Tibial artery (tissue), 4 donors: ENCODE measurements at regions not wholly inside any gene's neighbourhood (a gene's known extent, or its start where the extent isn't known, plus 50 kb on each side); places are given as distances from the start of the nearest gene placed in this dataset.

ENCODE experiments used
- DNase-seq, 2 donors: peaks; one replicate each; pipeline ENCODE4 v3.0.0-alpha.2; 2019
- H3K27ac ChIP-seq, 2 donors: fragments of 200-600 bp; sonication (generic) in 1 of 2; 1 replicate in 1 of 2; 2 replicates in 1 of 2; pipeline ENCODE4 v1.5.1; 2018 to 2019; ENCODE audit warnings: mild to moderate bottlenecking in 1 of 2
- H3K27me3 ChIP-seq, 2 donors: fragments of 200-600 bp; sonication (generic) in 1 of 2; one replicate each; pipeline versions ENCODE4 v1.5.1 to v1.6.0; 2016 to 2019
- H3K36me3 ChIP-seq, 3 donors: fragments of 200-600 bp; sonication (generic) in 2 of 3; one replicate each; pipeline ENCODE4 v1.5.1; 2016 to 2019; ENCODE audit warnings: mild to moderate bottlenecking in 2 of 3
- H3K4me1 ChIP-seq, 4 donors: fragments of 200-600 bp; sonication (generic) in 2 of 4; 1 replicate in 3 of 4; 2 replicates in 1 of 4; pipeline ENCODE4 v1.5.1; 2016 to 2019
- H3K4me3 ChIP-seq, 2 donors: fragments of 200-600 bp; sonication (generic) in 1 of 2; 1 replicate in 1 of 2; 2 replicates in 1 of 2; pipeline ENCODE4 v1.5.1; 2018 to 2019; ENCODE audit warnings: mild to moderate bottlenecking in 2 of 2
- H3K9me3 ChIP-seq, 3 donors: fragments of 200-600 bp; sonication (generic) in 1 of 3; one replicate each; pipeline ENCODE4 v1.5.1; 2016 to 2019
- intact Hi-C: fragments of 100-400 bp; cut with DNase I; formaldehyde crosslinking; loops from one replicate; pipeline ENCODE4 v1.15.0; 2023; ENCODE audit warnings: low total_unique reads
- TF ChIP-seq, protein P1 (sequence below), 2 experiments: fragments of 200-600 bp in 1 of 2; fragments of 450-650 bp in 1 of 2; IDR thresholded peaks; one replicate each; pipeline ENCODE4 v1.5.1; 2017 to 2019; ENCODE audit warnings: antibody characterized with exemption in 2 of 2, mild to moderate bottlenecking in 1 of 2, moderate library complexity in 1 of 2

DNA sequence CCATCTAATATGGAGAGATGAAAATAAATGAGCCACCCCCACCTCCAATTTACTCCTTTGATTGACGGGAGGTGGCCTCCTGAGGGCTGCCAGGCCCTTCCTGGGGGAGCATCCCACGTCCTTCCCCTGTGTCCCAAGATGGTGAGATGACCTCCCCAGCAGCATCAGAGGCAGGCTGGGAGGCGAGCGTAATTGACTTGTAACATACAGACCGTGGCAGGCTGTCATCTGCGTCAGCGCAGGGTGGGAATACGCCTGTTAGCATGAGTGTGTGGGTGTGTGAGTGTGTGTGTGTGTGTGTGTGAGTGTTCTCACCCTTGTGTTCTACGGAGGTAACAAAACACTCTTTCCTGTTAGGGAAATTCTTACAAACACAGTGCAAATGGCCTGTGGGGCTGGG, 156.9 kb upstream of the CIBAR2 start:
- no peak overlapping the region for H3K27ac ChIP-seq
- H3K9me3 ChIP-seq = no peaks in the 10 kb centered on the region
- no peaks in the 10 kb centered on the region for H3K27me3 ChIP-seq
- no peaks in the 10 kb centered on the region for H3K4me1 ChIP-seq
- no peak for DNase-seq
- H3K36me3 ChIP-seq = no peaks in the 10 kb centered on the region
- TF ChIP-seq, protein P1, sequence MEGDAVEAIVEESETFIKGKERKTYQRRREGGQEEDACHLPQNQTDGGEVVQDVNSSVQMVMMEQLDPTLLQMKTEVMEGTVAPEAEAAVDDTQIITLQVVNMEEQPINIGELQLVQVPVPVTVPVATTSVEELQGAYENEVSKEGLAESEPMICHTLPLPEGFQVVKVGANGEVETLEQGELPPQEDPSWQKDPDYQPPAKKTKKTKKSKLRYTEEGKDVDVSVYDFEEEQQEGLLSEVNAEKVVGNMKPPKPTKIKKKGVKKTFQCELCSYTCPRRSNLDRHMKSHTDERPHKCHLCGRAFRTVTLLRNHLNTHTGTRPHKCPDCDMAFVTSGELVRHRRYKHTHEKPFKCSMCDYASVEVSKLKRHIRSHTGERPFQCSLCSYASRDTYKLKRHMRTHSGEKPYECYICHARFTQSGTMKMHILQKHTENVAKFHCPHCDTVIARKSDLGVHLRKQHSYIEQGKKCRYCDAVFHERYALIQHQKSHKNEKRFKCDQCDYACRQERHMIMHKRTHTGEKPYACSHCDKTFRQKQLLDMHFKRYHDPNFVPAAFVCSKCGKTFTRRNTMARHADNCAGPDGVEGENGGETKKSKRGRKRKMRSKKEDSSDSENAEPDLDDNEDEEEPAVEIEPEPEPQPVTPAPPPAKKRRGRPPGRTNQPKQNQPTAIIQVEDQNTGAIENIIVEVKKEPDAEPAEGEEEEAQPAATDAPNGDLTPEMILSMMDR (IDR thresholded peaks at IDR 0.05) = no peak
- intact Hi-C loops = no loop called here
- H3K4me3 ChIP-seq = no peak overlapping the region

GRCh38 chr16:85270374-85270773, 158.1 kb upstream of the CIBAR2 start:
- Histone ChIP-seq H3K9me3 (no peaks in the 10 kb centered on the region), H3K4me1 (no peaks in the 10 kb centered on the region), H3K27ac (no peak overlapping the region), H3K27me3 (peaks cover 0 to 6% of the 10 kb centered on the region in 2 donors), H3K36me3 (no peaks in the 10 kb centered on the region), H3K4me3 (no peak overlapping the region)
- TF ChIP-seq, protein P1 (IDR thresholded peaks at IDR 0.05) = no peak
- intact Hi-C loops = loop anchor here (5.0 kb wide), 1 partner anchor 447 kb away; no protein-coding TSS in a partner anchor
- no peak for DNase-seq

GRCh38 chr16:85271198-85271597, 158.9 kb upstream of the CIBAR2 start:
- Histone ChIP-seq H3K27ac (no peak overlapping the region), H3K4me3 (no peak overlapping the region), H3K27me3 (peaks cover 0 to 8% of the 10 kb centered on the region in 2 donors), H3K9me3 (no peaks in the 10 kb centered on the region), H3K36me3 (no peaks in the 10 kb centered on the region), H3K4me1 (peaks cover 0 to 5% (median 0%) of the 10 kb centered on the region in 4 donors)
- intact Hi-C loops = loop anchor here (5.0 kb wide), 1 partner anchor 446 kb away; no protein-coding TSS in a partner anchor
- TF ChIP-seq, protein P1 (IDR thresholded peaks at IDR 0.05) = no peak
- no peak for DNase-seq

DNA sequence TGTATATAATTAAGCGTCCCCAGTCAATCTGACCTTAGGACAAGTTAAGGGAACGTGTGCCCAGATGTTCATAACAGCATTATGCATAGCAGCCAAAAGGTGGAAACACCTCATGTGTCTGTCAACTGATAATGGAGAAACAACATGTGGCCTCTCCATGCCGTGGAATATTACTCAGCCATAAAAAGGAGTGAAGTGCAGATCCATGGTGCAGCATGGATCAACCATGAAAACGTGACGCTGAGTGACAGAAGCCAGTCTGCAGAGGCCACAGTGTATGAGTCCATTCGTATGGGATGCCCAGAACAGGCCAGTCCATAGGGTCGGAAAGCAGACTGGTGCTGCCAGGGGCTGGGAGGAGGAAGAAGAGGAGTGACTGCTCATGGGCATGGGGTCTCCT, 161.0 kb upstream of the CIBAR2 start:
- Histone ChIP-seq H3K27ac (no peak overlapping the region), H3K4me1 (peaks cover 0 to 5% (median 0%) of the 10 kb centered on the region in 4 donors), H3K9me3 (no peaks in the 10 kb centered on the region), H3K36me3 (no peaks in the 10 kb centered on the region), H3K4me3 (no peak overlapping the region), H3K27me3 (peaks cover 0 to 8% of the 10 kb centered on the region in 2 donors)
- no peak for DNase-seq
- TF ChIP-seq, protein P1 (IDR thresholded peaks at IDR 0.05) = no peak
- intact Hi-C loops = loop anchor here (5.0 kb wide), 1 partner anchor 444 kb away; no protein-coding TSS in a partner anchor

DNA sequence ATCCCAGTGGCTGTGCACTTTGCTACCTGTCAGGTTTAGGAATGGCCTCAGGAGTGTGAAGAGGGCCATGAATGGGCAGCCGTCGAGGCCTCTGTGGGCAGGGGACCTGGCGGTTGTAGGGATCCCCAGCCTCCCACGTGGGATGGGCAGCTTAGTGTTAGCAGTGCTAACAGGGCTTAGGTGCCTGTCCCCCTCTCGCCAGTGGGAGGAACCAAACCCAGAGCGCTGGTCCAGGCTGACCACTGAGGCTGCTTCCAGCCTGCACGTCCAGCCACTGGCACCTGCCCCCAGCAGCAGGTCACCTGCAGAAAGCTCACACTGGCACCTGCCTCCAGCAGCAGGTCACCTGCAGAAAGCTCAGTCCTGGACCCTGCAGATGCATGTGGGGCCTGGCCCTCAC, 162.2 kb upstream of the CIBAR2 start:
- intact Hi-C loops = loop anchor here (5.0 kb wide), 1 partner anchor 443 kb away; no protein-coding TSS in a partner anchor
- no peak overlapping the region for H3K4me3 ChIP-seq
- peaks cover 0 to 8% of the 10 kb centered on the region in 2 donors for H3K27me3 ChIP-seq
- DNase-seq = no peak
- TF ChIP-seq, protein P1 (IDR thresholded peaks at IDR 0.05) = no peak
- H3K36me3 ChIP-seq = no peaks in the 10 kb centered on the region
- no peak overlapping the region for H3K27ac ChIP-seq
- H3K9me3 ChIP-seq = no peaks in the 10 kb centered on the region
- H3K4me1 ChIP-seq = peaks cover 0 to 5% (median 0%) of the 10 kb centered on the region in 4 donors

DNA sequence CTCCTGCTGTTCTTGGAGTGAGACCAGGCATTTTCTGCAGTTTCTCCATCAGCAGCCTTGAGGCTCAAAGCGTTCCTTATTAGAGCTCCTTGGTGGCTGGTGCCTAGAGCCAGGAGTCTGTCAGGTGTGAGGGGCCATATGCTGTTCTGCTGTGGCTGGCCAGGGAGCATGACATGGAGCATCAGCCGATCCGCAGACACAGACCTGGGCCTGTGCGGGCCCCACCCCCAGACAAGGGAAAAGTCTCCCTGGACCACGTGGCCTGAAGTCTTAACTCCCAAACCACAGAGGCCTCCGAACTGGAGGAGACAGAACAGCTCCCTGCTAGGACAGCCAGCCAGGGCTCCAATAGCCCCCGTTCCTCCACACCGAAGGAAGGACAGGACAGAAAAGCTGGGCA, 162.7 kb upstream of the CIBAR2 start:
- TF ChIP-seq, protein P1 (IDR thresholded peaks at IDR 0.05) = no peak
- H3K27ac ChIP-seq = no peak overlapping the region
- H3K4me1 ChIP-seq = peaks cover 0 to 5% (median 0%) of the 10 kb centered on the region in 4 donors
- no peaks in the 10 kb centered on the region for H3K36me3 ChIP-seq
- intact Hi-C loops = loop anchor here (5.0 kb wide), 1 partner anchor 442 kb away; no protein-coding TSS in a partner anchor
- H3K27me3 ChIP-seq = peaks cover 0 to 8% of the 10 kb centered on the region in 2 donors
- no peak overlapping the region for H3K4me3 ChIP-seq
- DNase-seq = no peak
- H3K9me3 ChIP-seq = no peaks in the 10 kb centered on the region
